Calu3 (cell line): ENCODE measurements at regions not wholly inside any gene's neighbourhood (a gene's known extent, or its start where the extent isn't known, plus 50 kb on each side); places are given as distances from the start of the nearest gene placed in this dataset.
"Not testable (repeated sequence)": the region's sequence is repeated elsewhere in the genome, so short reads cannot be mapped to it uniquely, and the experiment has no call there.

Experiments
- BruUV-seq: library from RNA; stranded (reverse); fragments of 400-500 nt; replicated peaks from 2 replicates; lab custom pipeline; 2021; lab: Mats Ljungman, UMichigan
- CTCF ChIA-PET: fragments of 300-600 bp; sonication (Branson Sonifier 250); formaldehyde crosslinking; loops from one replicate; lab custom pipeline; 2022; ENCODE audit warnings: antibody characterized with exemption; lab: Charles Lee
- DNase-seq: peaks from one replicate; pipeline ENCODE4 v3.0.0; 2022
- H3K27ac Mint-ChIP-seq: one replicate; pipeline ENCODE4 v1.8.0; 2022; ENCODE audit warnings: mixed read lengths; ENCODE audit not compliant: unreplicated experiment
- H3K27me3 Mint-ChIP-seq: one replicate; pipeline ENCODE4 v1.8.0; 2022; ENCODE audit warnings: mixed read lengths; ENCODE audit not compliant: unreplicated experiment
- H3K36me3 Mint-ChIP-seq: one replicate; pipeline ENCODE4 v1.8.0; 2022; ENCODE audit warnings: mild to moderate bottlenecking, moderate library complexity, mixed read lengths; ENCODE audit not compliant: insufficient read depth, unreplicated experiment
- H3K4me1 Mint-ChIP-seq: one replicate; pipeline ENCODE4 v1.8.0; 2022; ENCODE audit warnings: mild to moderate bottlenecking, low read depth, mixed read lengths; ENCODE audit not compliant: unreplicated experiment
- H3K4me3 Mint-ChIP-seq: one replicate; pipeline ENCODE4 v1.8.0; 2022; ENCODE audit warnings: mild to moderate bottlenecking, low read depth, moderate library complexity, mixed read lengths; ENCODE audit not compliant: unreplicated experiment
- H3K9me3 Mint-ChIP-seq: one replicate; pipeline ENCODE4 v1.8.0; 2022; ENCODE audit warnings: low read depth, mixed read lengths; ENCODE audit not compliant: unreplicated experiment
- CTCF ChIP-seq: fragments of 200-600 bp; IDR thresholded peaks from one replicate; pipeline ENCODE4 v1.8.0; 2022; ENCODE audit warnings: antibody characterized with exemption; ENCODE audit not compliant: unreplicated experiment
- intact Hi-C: fragments of 100-400 bp; cut with micrococcal nuclease; formaldehyde crosslinking; loops from one replicate; pipeline ENCODE4 v1.10.0; 2022; ENCODE audit not compliant: unreplicated experiment

GRCh38 chr11:115611343-115611742 is 107.1 kb upstream of the CADM1 start:
- peaks cover 10% of the 10 kb centered on the region for H3K9me3 Mint-ChIP-seq
- DNase-seq, result no peak
- TF ChIP-seq CTCF, result no peak
- H3K4me3 Mint-ChIP-seq, result no peak overlapping the region
- no peaks in the 10 kb centered on the region for H3K27me3 Mint-ChIP-seq
- H3K4me1 Mint-ChIP-seq, result no peaks in the 10 kb centered on the region
- intact Hi-C loops, result no loop called here
- no peaks in the 10 kb centered on the region for H3K36me3 Mint-ChIP-seq
- H3K27ac Mint-ChIP-seq, result no peak overlapping the region
- CTCF ChIA-PET, result no interaction called here
- no TSS peak for BruUV-seq

- intact Hi-C loops, result no loop called here
- Mint-ChIP-seq H3K27ac (no peak overlapping the region), H3K36me3 (no peaks in the 10 kb centered on the region), H3K27me3 (no peaks in the 10 kb centered on the region), H3K9me3 (peaks cover 10% of the 10 kb centered on the region), H3K4me3 (no peak overlapping the region), H3K4me1 (no peaks in the 10 kb centered on the region)
- no peak for TF ChIP-seq CTCF
- DNase-seq, result no peak
- no TSS peak for BruUV-seq
- CTCF ChIA-PET, result no interaction called here
Measured at GRCh38 chr11:115610908-115611307, 106.7 kb upstream of the CADM1 start.

GRCh38 chr11:115610234-115610633 is 106.0 kb upstream of the CADM1 start:
- H3K27ac Mint-ChIP-seq, H3K36me3 Mint-ChIP-seq, H3K27me3 Mint-ChIP-seq, BruUV-seq, intact Hi-C loops, H3K4me3 Mint-ChIP-seq, CTCF ChIA-PET, H3K4me1 Mint-ChIP-seq, DNase-seq: not testable (repeated sequence)
- peaks cover 10% of the 10 kb centered on the region for H3K9me3 Mint-ChIP-seq

- no peak overlapping the region for H3K4me3 Mint-ChIP-seq
- no peak for TF ChIP-seq CTCF
- CTCF ChIA-PET, result no interaction called here
Measured at GRCh38 chr11:115608976-115609375, 104.8 kb upstream of the CADM1 start.

GRCh38 chr11:115607621-115608221 is 103.5 kb upstream of the CADM1 start:
- H3K36me3 Mint-ChIP-seq, result no peaks in the 10 kb centered on the region
- H3K27me3 Mint-ChIP-seq, result no peaks in the 10 kb centered on the region
- no peak overlapping the region for H3K27ac Mint-ChIP-seq
- DNase-seq, result no peak
- CTCF ChIA-PET, result no interaction called here
- no TSS peak for BruUV-seq
- no peak overlapping the region for H3K4me3 Mint-ChIP-seq
- intact Hi-C loops, result no loop called here
- no peaks in the 10 kb centered on the region for H3K4me1 Mint-ChIP-seq
- no peak for TF ChIP-seq CTCF
- peaks cover 9% of the 10 kb centered on the region for H3K9me3 Mint-ChIP-seq

More at GRCh38 chr11:115608976-115609375, 104.8 kb upstream of the CADM1 start:
- H3K4me1 Mint-ChIP-seq, result no peaks in the 10 kb centered on the region
- no TSS peak for BruUV-seq
- H3K27ac Mint-ChIP-seq, result no peak overlapping the region
- intact Hi-C loops, result no loop called here
- DNase-seq, result no peak
- H3K27me3 Mint-ChIP-seq, result no peaks in the 10 kb centered on the region
- H3K36me3 Mint-ChIP-seq, result no peaks in the 10 kb centered on the region
- H3K9me3 Mint-ChIP-seq, result peaks cover 10% of the 10 kb centered on the region
